Fibroblast of lung (primary cell): ENCODE measurements at regions not wholly inside any gene's neighbourhood (a gene's known extent, or its start where the extent isn't known, plus 50 kb on each side); places are given as distances from the start of the nearest gene placed in this dataset.

Source experiments
- DNase-seq, 2 donors: peaks; one replicate each; pipeline versions ENCODE4 v3.0.0 to v3.0.0-alpha.2; 2010; ENCODE audit warnings: low read depth in 2 of 2
- H2AFZ ChIP-seq: 2 replicates; pipeline ENCODE4 v1.5.1; 2012; ENCODE audit warnings: low read length, control low read depth, inconsistent platforms
- H3K27ac ChIP-seq: 2 replicates; pipeline ENCODE4 v1.5.1; 2011; ENCODE audit warnings: low read length, control low read depth; ENCODE audit not compliant: insufficient read depth
- H3K27me3 ChIP-seq: 2 replicates; pipeline ENCODE4 v1.5.1; 2011; ENCODE audit warnings: mild to moderate bottlenecking, low read length; ENCODE audit not compliant: control insufficient read depth, insufficient read depth
- H3K36me3 ChIP-seq: 2 replicates; pipeline ENCODE4 v1.5.1; 2011; ENCODE audit warnings: low read length; ENCODE audit not compliant: control insufficient read depth, insufficient read depth
- H3K4me1 ChIP-seq: 2 replicates; pipeline ENCODE4 v1.5.1; 2011; ENCODE audit warnings: low read length; ENCODE audit not compliant: control insufficient read depth, insufficient read depth; ENCODE audit errors: extremely low read depth
- H3K4me2 ChIP-seq: 2 replicates; pipeline ENCODE4 v1.5.1; 2011; ENCODE audit warnings: low read length, control low read depth; ENCODE audit not compliant: insufficient read depth; ENCODE audit errors: extremely low read depth
- H3K4me3 ChIP-seq, 4 experiments: fragments of 200-600 bp in 1 of 4; sonication (generic) in 1 of 4; replicated peaks in 1 of 4; 2 replicates each; pipeline ENCODE4 v1.5.1; 2011 to 2016; ENCODE audit warnings: low read length in 4 of 4, low read depth in 3 of 4, mild to moderate bottlenecking in 3 of 4, control low read depth in 2 of 4, inconsistent platforms in 1 of 4, mixed read lengths in 1 of 4; ENCODE audit not compliant: insufficient read depth in 1 of 4; ENCODE audit errors: control extremely low read depth in 1 of 4
- H3K79me2 ChIP-seq: 2 replicates; pipeline ENCODE4 v1.5.1; 2012; ENCODE audit warnings: mild to moderate bottlenecking, low read length, inconsistent platforms; ENCODE audit not compliant: control insufficient read depth, insufficient read depth
- H3K9ac ChIP-seq: 2 replicates; pipeline ENCODE4 v1.5.1; 2011; ENCODE audit warnings: mild to moderate bottlenecking, low read length, control low read depth; ENCODE audit not compliant: insufficient read depth
- H3K9me3 ChIP-seq: 2 replicates; pipeline ENCODE4 v1.5.1; 2012; ENCODE audit warnings: low read depth, low read length; ENCODE audit not compliant: control insufficient read depth, insufficient read depth
- H4K20me1 ChIP-seq: 2 replicates; pipeline ENCODE4 v1.5.1; 2011; ENCODE audit warnings: low read length; ENCODE audit not compliant: control insufficient read depth, insufficient read depth; ENCODE audit errors: extremely low read depth
- EZH2 ChIP-seq: IDR thresholded peaks from 2 replicates; pipeline ENCODE4 v1.5.1; 2012; ENCODE audit warnings: low read length, control low read depth, mild to moderate bottlenecking; ENCODE audit errors: missing control alignments
- TF ChIP-seq, protein P1 (sequence below), 2 donors: IDR thresholded peaks in 1 of 2; conservative IDR thresholded peaks in 1 of 2; 1 replicate in 1 of 2; 2 replicates in 1 of 2; pipeline ENCODE4 v1.5.1; 2011 to 2012; ENCODE audit warnings: low read length in 2 of 2, control low read depth in 1 of 2, inconsistent platforms in 1 of 2, low read depth in 1 of 2, mild to moderate bottlenecking in 1 of 2

DNA sequence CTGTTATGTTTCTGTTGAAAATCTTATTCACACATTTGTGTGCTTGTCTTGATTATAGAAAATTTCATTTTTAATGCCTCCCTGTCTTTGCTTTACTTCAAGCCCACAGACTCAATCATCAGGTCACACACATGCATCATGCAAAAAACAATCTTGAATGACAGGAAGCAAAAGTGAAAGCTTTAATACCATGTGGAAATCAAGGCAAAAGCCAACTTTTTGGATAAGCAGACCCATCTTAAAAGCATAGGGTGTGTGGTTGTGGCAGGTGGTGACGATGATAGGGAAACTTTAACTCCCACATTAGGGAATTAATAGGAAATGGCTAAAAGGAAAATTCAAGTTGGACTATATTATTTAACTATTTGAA is 155.9 kb upstream of the EOMES start:
- H3K79me2 ChIP-seq, result no peaks in the 10 kb centered on the region
- no peaks in the 10 kb centered on the region for H3K27me3 ChIP-seq
- no peaks in the 10 kb centered on the region for H3K4me1 ChIP-seq
- TF ChIP-seq EZH2, result no peak
- TF ChIP-seq, protein P1, sequence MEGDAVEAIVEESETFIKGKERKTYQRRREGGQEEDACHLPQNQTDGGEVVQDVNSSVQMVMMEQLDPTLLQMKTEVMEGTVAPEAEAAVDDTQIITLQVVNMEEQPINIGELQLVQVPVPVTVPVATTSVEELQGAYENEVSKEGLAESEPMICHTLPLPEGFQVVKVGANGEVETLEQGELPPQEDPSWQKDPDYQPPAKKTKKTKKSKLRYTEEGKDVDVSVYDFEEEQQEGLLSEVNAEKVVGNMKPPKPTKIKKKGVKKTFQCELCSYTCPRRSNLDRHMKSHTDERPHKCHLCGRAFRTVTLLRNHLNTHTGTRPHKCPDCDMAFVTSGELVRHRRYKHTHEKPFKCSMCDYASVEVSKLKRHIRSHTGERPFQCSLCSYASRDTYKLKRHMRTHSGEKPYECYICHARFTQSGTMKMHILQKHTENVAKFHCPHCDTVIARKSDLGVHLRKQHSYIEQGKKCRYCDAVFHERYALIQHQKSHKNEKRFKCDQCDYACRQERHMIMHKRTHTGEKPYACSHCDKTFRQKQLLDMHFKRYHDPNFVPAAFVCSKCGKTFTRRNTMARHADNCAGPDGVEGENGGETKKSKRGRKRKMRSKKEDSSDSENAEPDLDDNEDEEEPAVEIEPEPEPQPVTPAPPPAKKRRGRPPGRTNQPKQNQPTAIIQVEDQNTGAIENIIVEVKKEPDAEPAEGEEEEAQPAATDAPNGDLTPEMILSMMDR (conservative IDR thresholded peaks at IDR 0.05 in 1 of 2, IDR thresholded peaks at IDR 0.05 in 1 of 2; ENCODE audit: low read depth in 1 of 2, low read length in 2 of 2), result no peak
- no peak for DNase-seq
- no peak overlapping the region for H3K27ac ChIP-seq
- no peak overlapping the region for H3K9ac ChIP-seq
- H3K4me2 ChIP-seq, result no peak overlapping the region
- no peak overlapping the region for H3K4me3 ChIP-seq
- no peaks in the 10 kb centered on the region for H3K36me3 ChIP-seq
- no peaks in the 10 kb centered on the region for H4K20me1 ChIP-seq
- no peak overlapping the region for H2AFZ ChIP-seq
- H3K9me3 ChIP-seq, result no peaks in the 10 kb centered on the region

DNA sequence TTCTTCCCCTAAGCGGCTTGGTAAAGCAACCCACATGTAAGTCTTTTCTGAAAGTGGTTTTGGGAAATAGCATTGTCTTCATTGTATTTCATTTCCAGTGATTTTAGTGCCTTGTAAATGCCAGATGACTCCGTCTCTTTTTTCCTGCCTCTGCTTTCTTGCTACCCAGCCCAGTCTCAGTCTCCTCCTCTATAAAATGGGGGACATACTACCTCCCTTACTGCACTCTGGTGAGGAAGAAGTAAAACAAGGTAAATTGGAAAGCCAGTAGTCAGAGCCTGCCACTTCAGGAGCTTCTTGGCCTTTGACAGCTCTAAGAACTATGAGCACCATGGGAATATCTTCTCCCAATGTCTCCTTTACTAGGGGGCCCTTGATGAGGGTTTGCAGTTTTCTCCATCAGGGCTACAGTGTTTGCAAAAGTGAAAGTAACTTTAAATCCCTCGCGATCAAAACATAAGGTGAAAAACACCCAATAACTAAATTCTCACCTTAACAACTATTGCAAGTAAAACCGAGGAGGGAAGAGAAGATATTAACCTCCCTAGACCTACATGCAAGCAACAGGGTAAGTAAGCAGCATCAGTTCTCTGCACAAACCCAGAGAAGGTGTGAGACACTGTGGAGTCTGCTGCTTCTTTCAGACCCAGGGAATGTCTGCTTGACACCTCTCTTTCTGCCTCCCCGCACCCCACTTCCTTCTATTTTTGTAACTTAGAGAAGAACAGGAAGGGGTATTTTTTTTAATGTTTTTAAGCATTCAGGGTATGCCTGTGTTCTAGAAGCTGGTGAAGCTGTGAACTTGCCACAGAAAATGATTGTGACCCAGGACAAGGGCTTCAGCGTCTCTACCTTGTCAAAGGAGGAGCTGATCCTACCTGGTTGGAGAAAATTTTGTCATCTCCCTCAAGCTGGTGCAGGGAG is 159.1 kb upstream of the EOMES start:
- TF ChIP-seq EZH2, result no peak
- TF ChIP-seq, protein P1 (conservative IDR thresholded peaks at IDR 0.05 in 1 of 2, IDR thresholded peaks at IDR 0.05 in 1 of 2; ENCODE audit: low read depth in 1 of 2, low read length in 2 of 2), result no peak
- Histone ChIP-seq H3K4me2 (peak overlapping the region; percentile 48), H3K4me3 (no peak overlapping the region)

DNA sequence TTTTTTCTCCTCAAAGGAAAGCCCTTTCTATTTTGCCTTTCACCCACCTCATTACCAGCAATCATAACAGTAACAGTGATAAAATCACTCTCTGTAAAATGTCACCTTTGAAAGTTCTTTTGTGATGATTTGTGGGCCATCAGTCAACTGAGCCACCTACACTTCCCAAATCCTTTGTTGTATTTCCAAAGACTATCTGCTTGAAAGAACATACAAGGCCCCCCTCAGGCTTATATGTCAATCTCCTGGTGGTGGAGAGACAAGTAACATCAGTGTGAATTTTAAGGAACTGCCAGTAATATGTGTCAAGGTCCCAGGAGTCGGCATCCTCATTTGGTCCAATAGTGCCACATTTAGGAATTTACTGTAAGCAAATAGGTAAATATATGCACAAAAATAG is 161.1 kb upstream of the EOMES start:
- no peaks in the 10 kb centered on the region for H3K27me3 ChIP-seq
- H3K4me3 ChIP-seq, result no peak overlapping the region
- H3K36me3 ChIP-seq, result no peaks in the 10 kb centered on the region
- H2AFZ ChIP-seq, result no peak overlapping the region
- no peaks in the 10 kb centered on the region for H4K20me1 ChIP-seq
- no peak overlapping the region for H3K4me2 ChIP-seq
- no peaks in the 10 kb centered on the region for H3K79me2 ChIP-seq
- no peak overlapping the region for H3K27ac ChIP-seq
- H3K4me1 ChIP-seq, result no peaks in the 10 kb centered on the region
- H3K9me3 ChIP-seq, result no peaks in the 10 kb centered on the region
- DNase-seq, result no peak
- TF ChIP-seq, protein P1 (conservative IDR thresholded peaks at IDR 0.05 in 1 of 2, IDR thresholded peaks at IDR 0.05 in 1 of 2; ENCODE audit: low read depth in 1 of 2, low read length in 2 of 2), result no peak
- no peak overlapping the region for H3K9ac ChIP-seq

More for the DNA sequence above, 159.1 kb upstream of the EOMES start:
- Histone ChIP-seq H2AFZ (no peak overlapping the region), H3K9ac (no peak overlapping the region), H3K9me3 (no peaks in the 10 kb centered on the region), H3K27me3 (no peaks in the 10 kb centered on the region), H4K20me1 (no peaks in the 10 kb centered on the region), H3K27ac (no peak overlapping the region), H3K36me3 (no peaks in the 10 kb centered on the region), H3K79me2 (no peaks in the 10 kb centered on the region), H3K4me1 (no peaks in the 10 kb centered on the region)
- DNase-seq, result no peak
